ENCODE measurements at regions not wholly inside any gene's neighbourhood (a gene's known extent, or its start where the extent isn't known, plus 50 kb on each side); places are given as distances from the start of the nearest gene placed in this dataset.

GRCh38 chr3:117818592-117818991 is 1109.0 kb downstream of the TUSC7 start:
- H3K4me3 ChIP-seq (ENCODE audit: low read length), result no peak overlapping the region
- no peaks in the 10 kb centered on the region for H3K4me1 ChIP-seq (ENCODE audit: control insufficient read depth, insufficient read depth, low read length)
- Mint-ChIP-seq H3K4me3 (no peak overlapping the region), H3K27ac (no peak overlapping the region), H3K9me3 (no peaks in the 10 kb centered on the region), H3K27me3 (ENCODE audit: insufficient read depth) (no peaks in the 10 kb centered on the region), H3K4me1 (peaks cover 22% of the 10 kb centered on the region), H3K36me3 (ENCODE audit: low read depth) (no peaks in the 10 kb centered on the region)
- WGBS, 2 experiments (ENCODE audit: insufficient coverage in 1 of 2, insufficient read length in 1 of 2), result 78 to 96% methylated on average over 1 of the region's 1 CpG
- no peak for DNase-seq
- H3K9ac ChIP-seq (ENCODE audit: extremely low read depth, low read length, poor library complexity, severe bottlenecking), result no peak overlapping the region
- no peaks in the 10 kb centered on the region for H3K9me3 ChIP-seq (ENCODE audit: control insufficient read depth, low read length)
- H3K27ac ChIP-seq (ENCODE audit: low read depth, low read length), result no peak overlapping the region
- no peaks in the 10 kb centered on the region for H3K36me3 ChIP-seq (ENCODE audit: control insufficient read depth, insufficient read depth, low read length)
- no peaks in the 10 kb centered on the region for H3K27me3 ChIP-seq (ENCODE audit: control insufficient read depth, insufficient read depth, low read length, poor library complexity, severe bottlenecking)
- TF ChIP-seq CTCF (conservative IDR thresholded peaks at IDR 0.05), result no peak

GRCh38 chr3:117820658-117821299 is 1111.2 kb downstream of the TUSC7 start:
- 52 to 75% methylated on average over 2 to 3 of the region's 3 CpGs for WGBS, 2 experiments (ENCODE audit: insufficient coverage in 1 of 2, insufficient read length in 1 of 2)
- no peak overlapping the region for H3K27ac Mint-ChIP-seq

GRCh38 chr3:117822416-117822815 is 1112.8 kb downstream of the TUSC7 start:
- no peak overlapping the region for H3K27ac Mint-ChIP-seq
- no peaks in the 10 kb centered on the region for H3K9me3 Mint-ChIP-seq
- no peak for DNase-seq
- no peak overlapping the region for H3K4me3 ChIP-seq (ENCODE audit: low read length)
- no peaks in the 10 kb centered on the region for H3K36me3 ChIP-seq (ENCODE audit: control insufficient read depth, insufficient read depth, low read length)
- H3K27ac ChIP-seq (ENCODE audit: low read depth, low read length), result no peak overlapping the region
- H3K27me3 ChIP-seq (ENCODE audit: control insufficient read depth, insufficient read depth, low read length, poor library complexity, severe bottlenecking), result no peaks in the 10 kb centered on the region
- H3K36me3 Mint-ChIP-seq (ENCODE audit: low read depth), result no peaks in the 10 kb centered on the region
- no peak for TF ChIP-seq CTCF (conservative IDR thresholded peaks at IDR 0.05)
- no peaks in the 10 kb centered on the region for H3K4me1 ChIP-seq (ENCODE audit: control insufficient read depth, insufficient read depth, low read length)
- no peaks in the 10 kb centered on the region for H3K9me3 ChIP-seq (ENCODE audit: control insufficient read depth, low read length)
- no peaks in the 10 kb centered on the region for H3K27me3 Mint-ChIP-seq (ENCODE audit: insufficient read depth)
- peaks cover 33% of the 10 kb centered on the region for H3K4me1 Mint-ChIP-seq
- no peak overlapping the region for H3K4me3 Mint-ChIP-seq
- 88% methylated on average over 1 of the region's 1 CpG; no CpG with 5 or more reads in 1 of the 2 experiments for WGBS, 2 experiments (ENCODE audit: insufficient coverage in 1 of 2, insufficient read length in 1 of 2)
- H3K9ac ChIP-seq (ENCODE audit: extremely low read depth, low read length, poor library complexity, severe bottlenecking), result no peak overlapping the region

More at GRCh38 chr3:117820658-117821299, 1111.2 kb downstream of the TUSC7 start:
- H3K36me3 Mint-ChIP-seq (ENCODE audit: low read depth), result no peaks in the 10 kb centered on the region
- H3K27me3 Mint-ChIP-seq (ENCODE audit: insufficient read depth), result no peaks in the 10 kb centered on the region
- Histone ChIP-seq H3K27ac (ENCODE audit: low read depth, low read length) (no peak overlapping the region), H3K4me3 (ENCODE audit: low read length) (no peak overlapping the region), H3K27me3 (ENCODE audit: control insufficient read depth, insufficient read depth, low read length, poor library complexity, severe bottlenecking) (no peaks in the 10 kb centered on the region), H3K9me3 (ENCODE audit: control insufficient read depth, low read length) (no peaks in the 10 kb centered on the region), H3K9ac (ENCODE audit: extremely low read depth, low read length, poor library complexity, severe bottlenecking) (no peak overlapping the region), H3K4me1 (ENCODE audit: control insufficient read depth, insufficient read depth, low read length) (no peaks in the 10 kb centered on the region), H3K36me3 (ENCODE audit: control insufficient read depth, insufficient read depth, low read length) (no peaks in the 10 kb centered on the region)
- no peaks in the 10 kb centered on the region for H3K9me3 Mint-ChIP-seq
- H3K4me1 Mint-ChIP-seq, result peaks cover 30% of the 10 kb centered on the region
- TF ChIP-seq CTCF (conservative IDR thresholded peaks at IDR 0.05), result no peak
- no peak for DNase-seq
- no peak overlapping the region for H3K4me3 Mint-ChIP-seq

All from endodermal cell (in vitro differentiated cells).